H1 (cell line): ENCODE measurements at regions not wholly inside any gene's neighbourhood (a gene's known extent, or its start where the extent isn't known, plus 50 kb on each side); places are given as distances from the start of the nearest gene placed in this dataset.

Experiments
- JUN ChIP-seq: IDR thresholded peaks from 2 replicates; pipeline ENCODE4 v1.6.1; 2011; ENCODE audit warnings: low read depth, mild to moderate bottlenecking, improper control_type of control experiment, low read length
- MAX ChIP-seq: IDR thresholded peaks from 2 replicates; pipeline ENCODE4 v1.6.1; 2012; ENCODE audit warnings: inconsistent platforms
- POU5F1 ChIP-seq: IDR thresholded peaks from 2 replicates; pipeline ENCODE4 v1.6.1; 2011; ENCODE audit warnings: low read depth, mild to moderate bottlenecking, low read length, moderate library complexity
- SRF ChIP-seq: IDR thresholded peaks from 2 replicates; pipeline ENCODE4 v1.6.1; 2011; ENCODE audit warnings: mild to moderate bottlenecking, low read depth, low read length, moderate library complexity
- TAF1 ChIP-seq: IDR thresholded peaks from 2 replicates; pipeline ENCODE4 v1.6.1; 2011; ENCODE audit warnings: mild to moderate bottlenecking, low read depth, low read length
- ZNF274 ChIP-seq: IDR thresholded peaks from 2 replicates; pipeline ENCODE4 v1.7.0; 2012; ENCODE audit warnings: low read length, borderline replicate concordance; ENCODE audit errors: extremely low read depth

GRCh38 chr2:83104202-83104601, 1354.9 kb downstream of the SUCLG1 start (continued):
- no peak for TF ChIP-seq MAX
- no peak for TF ChIP-seq JUN
- no peak for TF ChIP-seq POU5F1
- no peak for TF ChIP-seq TAF1
- no peak for TF ChIP-seq ZNF274
- TF ChIP-seq SRF, result no peak
